Activated CD4-positive, alpha-beta T cell treated with anti-CD3 and anti-CD28 coated beads, Interleukin-2, amount 10 ng/mL, durations not matched to agents 7 days and 5 days (primary cell): ENCODE measurements at regions not wholly inside any gene's neighbourhood (a gene's known extent, or its start where the extent isn't known, plus 50 kb on each side); places are given as distances from the start of the nearest gene placed in this dataset.

Experiments used
- CTCF ChIA-PET: fragments of 350-600 bp; sonication (Branson Sonifier 250); formaldehyde crosslinking; loops from one replicate; lab custom pipeline; 2021; ENCODE audit warnings: antibody characterized with exemption; lab: Charles Lee
- POLR2A ChIA-PET: fragments of 350-600 bp; sonication (Branson Sonifier 250); formaldehyde crosslinking; loops from one replicate; lab custom pipeline; 2021; ENCODE audit warnings: antibody characterized with exemption; lab: Charles Lee
- DNase-seq: peaks from one replicate; pipeline ENCODE4 v3.0.0-alpha.2; 2020
- H3K27ac Mint-ChIP-seq: one replicate; pipeline ENCODE4 v1.8.0; 2021; ENCODE audit warnings: mild to moderate bottlenecking, moderate library complexity, mixed read lengths
- H3K27me3 Mint-ChIP-seq: one replicate; pipeline ENCODE4 v1.8.0; 2021; ENCODE audit warnings: mixed read lengths
- H3K36me3 Mint-ChIP-seq: one replicate; pipeline ENCODE4 v1.8.0; 2021; ENCODE audit warnings: low read depth, mixed read lengths
- H3K4me1 Mint-ChIP-seq: one replicate; pipeline ENCODE4 v1.8.0; 2021; ENCODE audit warnings: mixed read lengths
- H3K4me3 Mint-ChIP-seq: one replicate; pipeline ENCODE4 v1.8.0; 2021; ENCODE audit warnings: mild to moderate bottlenecking, moderate library complexity, mixed read lengths
- H3K9me3 Mint-ChIP-seq: one replicate; pipeline ENCODE4 v1.8.0; 2021; ENCODE audit warnings: mixed read lengths

DNA sequence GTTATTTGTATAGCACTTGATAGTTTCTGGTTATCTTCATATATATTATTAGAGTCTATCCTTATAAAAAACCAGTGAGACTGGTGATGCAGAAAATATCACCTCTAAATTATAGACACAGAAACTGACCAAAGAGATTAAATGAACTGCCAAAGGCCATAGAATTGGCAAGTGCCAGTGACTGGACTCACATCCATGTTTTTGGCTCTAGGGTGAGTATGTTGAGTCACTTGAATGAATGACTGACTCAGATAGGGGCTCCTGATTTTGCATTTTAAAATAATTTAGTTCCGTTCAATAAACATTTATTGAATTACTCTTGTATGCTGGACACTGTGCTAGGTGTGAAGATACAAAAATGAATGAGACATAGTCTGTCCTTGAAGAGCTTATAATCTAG lies 70.7 kb downstream of the NR2F1 start:
- Mint-ChIP-seq H3K9me3 (peaks cover 3% of the 10 kb centered on the region), H3K36me3 (no peaks in the 10 kb centered on the region), H3K4me1 (peaks cover 10% of the 10 kb centered on the region), H3K27ac (no peak overlapping the region), H3K4me3 (no peak overlapping the region), H3K27me3 (no peaks in the 10 kb centered on the region)
- no peak for DNase-seq
- ChIA-PET POLR2A (no interaction called here), CTCF (no interaction called here)

DNA sequence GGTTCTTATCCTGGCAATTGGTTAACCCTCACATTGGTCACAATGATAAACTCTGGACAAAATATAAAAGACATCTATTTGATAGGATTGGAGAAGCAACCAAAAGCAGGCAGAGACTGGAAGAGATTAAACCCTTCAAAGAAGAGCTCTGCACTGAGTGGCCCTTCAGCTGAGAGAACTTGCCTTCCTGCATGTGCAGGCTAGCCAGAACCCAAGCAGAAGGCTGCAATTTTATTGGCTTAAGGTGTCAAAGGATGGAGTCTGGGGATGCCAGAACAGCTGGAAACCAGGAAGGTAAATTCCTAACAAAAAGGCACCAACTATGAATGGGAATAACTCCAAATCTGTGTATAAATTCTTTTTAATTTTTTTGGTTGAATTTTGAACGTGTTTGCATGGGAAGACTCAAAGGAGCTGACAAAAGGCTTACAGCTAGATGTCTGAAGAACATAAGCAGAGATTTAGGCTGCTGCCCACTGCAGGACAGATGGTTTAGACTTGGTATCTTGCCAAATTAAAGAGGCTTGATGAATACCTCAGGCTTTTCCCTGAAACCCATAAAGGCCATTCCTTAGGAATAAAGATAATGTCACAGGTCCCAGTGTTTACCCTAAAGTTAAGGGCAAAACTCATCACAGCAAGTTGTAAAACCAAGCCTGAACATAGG lies 66.3 kb downstream of the NR2F1 start:
- ChIA-PET POLR2A (no interaction called here), CTCF (no interaction called here)
- Mint-ChIP-seq H3K27me3 (no peaks in the 10 kb centered on the region), H3K36me3 (no peaks in the 10 kb centered on the region), H3K4me1 (peaks cover 10% of the 10 kb centered on the region), H3K27ac (no peak overlapping the region), H3K9me3 (peaks cover 3% of the 10 kb centered on the region), H3K4me3 (no peak overlapping the region)
- DNase-seq: no peak

DNA sequence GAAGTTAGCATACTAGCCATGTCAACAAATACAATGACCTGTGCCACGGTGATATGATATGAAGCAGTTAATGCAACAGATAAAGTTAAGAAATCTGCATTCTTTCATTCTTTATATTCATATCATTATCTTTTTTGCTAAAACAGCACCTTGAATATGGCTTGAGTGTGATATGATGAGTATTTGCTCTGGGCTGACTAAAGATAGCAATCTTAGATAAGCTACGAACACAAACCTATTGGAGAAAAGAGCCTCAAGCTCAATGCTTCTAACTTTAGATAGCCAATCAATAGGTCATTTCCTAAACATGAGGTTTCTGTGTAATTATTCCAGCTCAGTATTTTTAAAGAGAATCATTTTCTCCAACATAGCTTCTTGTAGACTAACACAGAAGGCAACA lies 61.7 kb downstream of the NR2F1 start:
- ChIA-PET CTCF (no interaction called here), POLR2A (no interaction called here)
- no peaks in the 10 kb centered on the region for H3K36me3 Mint-ChIP-seq
- no peak overlapping the region for H3K27ac Mint-ChIP-seq
- H3K9me3 Mint-ChIP-seq: no peaks in the 10 kb centered on the region
- no peak overlapping the region for H3K4me3 Mint-ChIP-seq
- H3K4me1 Mint-ChIP-seq: peaks cover 3% of the 10 kb centered on the region
- no peaks in the 10 kb centered on the region for H3K27me3 Mint-ChIP-seq
- DNase-seq: no peak
